ENCODE measurements at regions not wholly inside any gene's neighbourhood (a gene's known extent, or its start where the extent isn't known, plus 50 kb on each side); places are given as distances from the start of the nearest gene placed in this dataset.
"Not testable (repeated sequence)": the region's sequence is repeated elsewhere in the genome, so short reads cannot be mapped to it uniquely, and the experiment has no call there.

DNA sequence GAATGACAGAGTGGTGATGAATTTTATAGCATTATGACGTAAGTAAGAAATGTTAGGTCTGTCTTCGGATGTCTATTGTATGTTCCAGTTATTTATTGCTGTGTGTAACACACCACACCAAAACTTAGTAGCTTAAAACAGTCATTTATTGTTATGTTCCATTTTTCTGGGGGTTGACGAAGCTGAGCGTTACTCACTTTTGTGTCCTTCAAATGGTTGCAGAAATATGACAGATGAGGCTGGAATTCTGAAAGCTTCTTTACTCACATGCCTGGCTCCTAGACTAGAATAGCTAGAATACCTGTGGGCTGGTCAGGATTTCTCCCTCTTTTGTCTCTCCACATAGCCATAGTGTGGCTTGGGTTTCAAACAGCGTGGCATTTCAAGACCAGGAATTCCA, 62.1 kb upstream of the S1PR1 start:
- H3K4me3 ChIP-seq = no peak overlapping the region
- H3K27ac ChIP-seq = peak overlapping the region; percentile 15; the same call in 1 of the 2 replicates
- DNase-seq (ENCODE audit: low read depth, low spot score) = no peak
- H3K36me3 ChIP-seq (ENCODE audit: insufficient read depth, low read length) = no peaks in the 10 kb centered on the region
- H3K9me3 ChIP-seq (ENCODE audit: low read depth, low read length) = no peaks in the 10 kb centered on the region
- H3K9ac ChIP-seq (ENCODE audit: insufficient read length) = no peak overlapping the region
- TF ChIP-seq FOXP2 (optimal IDR thresholded peaks at IDR 0.05; ENCODE audit: control extremely low read depth, extremely low read length, insufficient read depth) = no peak
- no peak for TF ChIP-seq POLR2AphosphoS5 (IDR thresholded peaks at IDR 0.05; ENCODE audit: borderline replicate concordance, low read depth, low read length)
- TF ChIP-seq EZH2 (IDR thresholded peaks at IDR 0.05) = no peak

GRCh38 chr1:101174298-101174697, 62.5 kb upstream of the S1PR1 start:
- not testable (repeated sequence) for H3K27ac ChIP-seq; H3K4me3 ChIP-seq; H3K36me3 ChIP-seq (ENCODE audit: insufficient read depth, low read length); H3K9me3 ChIP-seq (ENCODE audit: low read depth, low read length); DNase-seq (ENCODE audit: low read depth, low spot score); H3K9ac ChIP-seq (ENCODE audit: insufficient read length)

- Histone ChIP-seq H3K4me3 (no peak overlapping the region), H3K27ac (no peak overlapping the region), H3K9me3 (ENCODE audit: low read depth, low read length) (no peaks in the 10 kb centered on the region), H3K9ac (ENCODE audit: insufficient read length) (no peak overlapping the region), H3K36me3 (ENCODE audit: insufficient read depth, low read length) (no peaks in the 10 kb centered on the region)
- TF ChIP-seq EZH2 (IDR thresholded peaks at IDR 0.05) = no peak
- TF ChIP-seq FOXP2 (optimal IDR thresholded peaks at IDR 0.05; ENCODE audit: control extremely low read depth, extremely low read length, insufficient read depth) = no peak
- no peak for DNase-seq (ENCODE audit: low read depth, low spot score)
These were observed 66.2 kb upstream of the S1PR1 start for GRCh38 chr1:101170506-101171050.

DNA sequence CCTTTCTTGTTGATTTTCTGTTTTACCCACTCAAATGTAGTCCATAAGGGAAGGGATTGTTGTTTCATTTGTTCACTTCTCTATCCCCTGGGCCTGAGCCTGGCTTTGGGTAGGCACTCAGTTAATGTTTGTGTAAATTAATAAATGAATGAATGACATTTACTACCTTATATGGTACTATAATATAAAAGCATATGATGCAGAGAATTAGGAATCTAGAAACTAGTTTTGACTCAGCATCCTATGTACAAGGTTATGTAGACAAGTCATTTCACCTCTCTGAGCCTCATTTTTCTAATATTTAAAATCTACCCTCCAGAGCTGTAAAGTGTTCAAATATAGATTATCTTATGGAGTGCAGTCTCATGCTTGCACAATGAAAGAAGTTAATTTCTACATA, 68.9 kb upstream of the S1PR1 start:
- DNase-seq (ENCODE audit: low read depth, low spot score) = no peak
- no peak overlapping the region for H3K4me3 ChIP-seq
- H3K9ac ChIP-seq (ENCODE audit: insufficient read length) = no peak overlapping the region
- no peak overlapping the region for H3K27ac ChIP-seq
- TF ChIP-seq EZH2 (IDR thresholded peaks at IDR 0.05) (no peak), FOXP2 (optimal IDR thresholded peaks at IDR 0.05; ENCODE audit: control extremely low read depth, extremely low read length, insufficient read depth) (no peak), POLR2AphosphoS5 (IDR thresholded peaks at IDR 0.05; ENCODE audit: borderline replicate concordance, low read depth, low read length) (no peak)
- no peaks in the 10 kb centered on the region for H3K36me3 ChIP-seq (ENCODE audit: insufficient read depth, low read length)
- no peaks in the 10 kb centered on the region for H3K9me3 ChIP-seq (ENCODE audit: low read depth, low read length)

DNA sequence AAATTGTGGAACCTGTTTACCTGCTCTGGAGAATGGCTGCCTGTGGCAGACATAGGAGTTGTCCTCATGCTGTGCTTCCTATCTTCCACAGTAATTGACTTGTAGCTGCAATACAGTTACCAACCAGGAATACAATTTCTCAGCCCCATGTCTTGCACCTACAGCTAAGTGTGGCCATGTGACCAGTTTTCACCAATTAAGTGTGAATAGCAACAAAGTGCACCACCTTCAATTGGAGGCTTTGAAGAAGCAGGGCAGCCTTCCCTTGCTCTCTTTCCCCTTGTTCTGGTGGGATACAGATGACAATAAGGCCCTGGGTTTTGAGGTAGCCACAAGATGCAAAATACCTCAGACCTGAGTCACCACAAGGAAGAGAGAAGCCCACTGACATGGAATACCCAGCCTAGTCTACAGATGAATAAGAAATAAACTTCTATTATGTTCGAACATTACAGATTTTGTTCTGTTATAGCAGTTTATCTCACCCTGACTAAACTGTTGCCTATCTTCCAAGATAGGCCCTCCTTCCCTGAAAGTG, 70.2 kb upstream of the S1PR1 start:
- H3K9me3 ChIP-seq (ENCODE audit: low read depth, low read length) = no peaks in the 10 kb centered on the region
- no peaks in the 10 kb centered on the region for H3K36me3 ChIP-seq (ENCODE audit: insufficient read depth, low read length)
- no peak overlapping the region for H3K4me3 ChIP-seq
- DNase-seq (ENCODE audit: low read depth, low spot score) = no peak
- TF ChIP-seq POLR2AphosphoS5 (IDR thresholded peaks at IDR 0.05; ENCODE audit: borderline replicate concordance, low read depth, low read length) (no peak), FOXP2 (optimal IDR thresholded peaks at IDR 0.05; ENCODE audit: control extremely low read depth, extremely low read length, insufficient read depth) (no peak), EZH2 (IDR thresholded peaks at IDR 0.05) (no peak)
- H3K9ac ChIP-seq (ENCODE audit: insufficient read length) = no peak overlapping the region
- no peak overlapping the region for H3K27ac ChIP-seq

- Histone ChIP-seq H3K9me3 (ENCODE audit: low read depth, low read length) (no peaks in the 10 kb centered on the region), H3K9ac (ENCODE audit: insufficient read length) (no peak overlapping the region), H3K36me3 (ENCODE audit: insufficient read depth, low read length) (no peaks in the 10 kb centered on the region), H3K27ac (no peak overlapping the region), H3K4me3 (no peak overlapping the region)
- DNase-seq (ENCODE audit: low read depth, low spot score) = no peak
- TF ChIP-seq FOXP2 (optimal IDR thresholded peaks at IDR 0.05; ENCODE audit: control extremely low read depth, extremely low read length, insufficient read depth) = no peak
- no peak for TF ChIP-seq POLR2AphosphoS5 (IDR thresholded peaks at IDR 0.05; ENCODE audit: borderline replicate concordance, low read depth, low read length)
- TF ChIP-seq EZH2 (IDR thresholded peaks at IDR 0.05) = no peak
These were observed 70.9 kb upstream of the S1PR1 start for GRCh38 chr1:101165954-101166353.

DNA sequence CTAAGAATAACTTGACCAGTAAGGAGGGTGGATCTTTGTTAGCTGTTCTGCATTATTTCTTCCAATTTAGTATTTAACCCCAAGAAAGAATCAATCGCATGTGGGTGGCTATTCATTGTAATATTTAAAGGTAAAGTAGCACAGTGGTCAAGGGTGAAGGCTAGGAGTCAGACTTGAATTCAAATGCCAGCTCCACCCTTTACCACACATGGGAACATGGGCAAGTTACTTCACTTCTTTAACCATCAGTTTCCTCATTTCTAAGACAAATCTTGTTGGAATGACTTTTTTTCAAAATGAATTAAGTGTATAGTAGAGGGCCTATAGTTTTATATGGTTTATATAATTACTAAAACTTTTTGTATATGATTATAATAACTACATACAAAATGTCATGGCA, 71.3 kb upstream of the S1PR1 start:
- H3K36me3 ChIP-seq (ENCODE audit: insufficient read depth, low read length) = no peaks in the 10 kb centered on the region
- no peak for DNase-seq (ENCODE audit: low read depth, low spot score)
- TF ChIP-seq FOXP2 (optimal IDR thresholded peaks at IDR 0.05; ENCODE audit: control extremely low read depth, extremely low read length, insufficient read depth) = no peak
- TF ChIP-seq POLR2AphosphoS5 (IDR thresholded peaks at IDR 0.05; ENCODE audit: borderline replicate concordance, low read depth, low read length) = no peak
- TF ChIP-seq EZH2 (IDR thresholded peaks at IDR 0.05) = no peak
- H3K9ac ChIP-seq (ENCODE audit: insufficient read length) = no peak overlapping the region
- no peak overlapping the region for H3K27ac ChIP-seq
- H3K4me3 ChIP-seq = no peak overlapping the region
- no peaks in the 10 kb centered on the region for H3K9me3 ChIP-seq (ENCODE audit: low read depth, low read length)

- Histone ChIP-seq H3K27ac (no peak overlapping the region), H3K9ac (ENCODE audit: insufficient read length) (no peak overlapping the region), H3K4me3 (no peak overlapping the region), H3K36me3 (ENCODE audit: insufficient read depth, low read length) (no peaks in the 10 kb centered on the region), H3K9me3 (ENCODE audit: low read depth, low read length) (no peaks in the 10 kb centered on the region)
- DNase-seq (ENCODE audit: low read depth, low spot score) = no peak
- no peak for TF ChIP-seq FOXP2 (optimal IDR thresholded peaks at IDR 0.05; ENCODE audit: control extremely low read depth, extremely low read length, insufficient read depth)
- TF ChIP-seq POLR2AphosphoS5 (IDR thresholded peaks at IDR 0.05; ENCODE audit: borderline replicate concordance, low read depth, low read length) = no peak
- no peak for TF ChIP-seq EZH2 (IDR thresholded peaks at IDR 0.05)
These were observed 72.0 kb upstream of the S1PR1 start for GRCh38 chr1:101164776-101165175.

All from SK-N-MC (cell line).